Gastroesophageal sphincter (tissue), 3 donors: ENCODE measurements at regions not wholly inside any gene's neighbourhood (a gene's known extent, or its start where the extent isn't known, plus 50 kb on each side); places are given as distances from the start of the nearest gene placed in this dataset.

Experiments used
- POLR2A ChIP-seq, 2 donors: fragments of 450-650 bp; IDR thresholded peaks; one replicate each; pipeline ENCODE4 v1.6.1; 2017; ENCODE audit warnings: antibody characterized with exemption in 2 of 2, mild to moderate bottlenecking in 2 of 2, moderate library complexity in 1 of 2
- POLR2AphosphoS5 ChIP-seq: sonication (generic); formaldehyde crosslinking; IDR thresholded peaks from one replicate; pipeline ENCODE4 v1.6.1; 2017; ENCODE audit warnings: antibody characterized with exemption
- TF ChIP-seq, protein P1 (sequence below), 4 experiments: fragments of 200-600 bp in 2 of 4; fragments of 450-650 bp in 2 of 4; sonication (generic) in 1 of 4; IDR thresholded peaks; one replicate each; pipeline ENCODE4 v1.5.1; 2017 to 2019; ENCODE audit warnings: antibody characterized with exemption in 4 of 4, mild to moderate bottlenecking in 2 of 4, moderate library complexity in 2 of 4

GRCh38 chr4:149176039-149176438, 639.6 kb downstream of the IQCM start:
- TF ChIP-seq, protein P1, sequence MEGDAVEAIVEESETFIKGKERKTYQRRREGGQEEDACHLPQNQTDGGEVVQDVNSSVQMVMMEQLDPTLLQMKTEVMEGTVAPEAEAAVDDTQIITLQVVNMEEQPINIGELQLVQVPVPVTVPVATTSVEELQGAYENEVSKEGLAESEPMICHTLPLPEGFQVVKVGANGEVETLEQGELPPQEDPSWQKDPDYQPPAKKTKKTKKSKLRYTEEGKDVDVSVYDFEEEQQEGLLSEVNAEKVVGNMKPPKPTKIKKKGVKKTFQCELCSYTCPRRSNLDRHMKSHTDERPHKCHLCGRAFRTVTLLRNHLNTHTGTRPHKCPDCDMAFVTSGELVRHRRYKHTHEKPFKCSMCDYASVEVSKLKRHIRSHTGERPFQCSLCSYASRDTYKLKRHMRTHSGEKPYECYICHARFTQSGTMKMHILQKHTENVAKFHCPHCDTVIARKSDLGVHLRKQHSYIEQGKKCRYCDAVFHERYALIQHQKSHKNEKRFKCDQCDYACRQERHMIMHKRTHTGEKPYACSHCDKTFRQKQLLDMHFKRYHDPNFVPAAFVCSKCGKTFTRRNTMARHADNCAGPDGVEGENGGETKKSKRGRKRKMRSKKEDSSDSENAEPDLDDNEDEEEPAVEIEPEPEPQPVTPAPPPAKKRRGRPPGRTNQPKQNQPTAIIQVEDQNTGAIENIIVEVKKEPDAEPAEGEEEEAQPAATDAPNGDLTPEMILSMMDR (IDR thresholded peaks at IDR 0.05), result no peak
- TF ChIP-seq POLR2A (IDR thresholded peaks at IDR 0.05), result no peak
- no peak for TF ChIP-seq POLR2AphosphoS5
